NCI-H128 (cell line): ENCODE measurements at regions not wholly inside any gene's neighbourhood (a gene's known extent, or its start where the extent isn't known, plus 50 kb on each side); places are given as distances from the start of the nearest gene placed in this dataset.
"Not testable (repeated sequence)": the region's sequence is repeated elsewhere in the genome, so short reads cannot be mapped to it uniquely, and the experiment has no call there.

Source experiments
- DNase-seq: peaks from one replicate; lab custom pipeline; 2025; ENCODE audit not compliant: unreplicated experiment; lab: John Stamatoyannopoulos, UW

DNA sequence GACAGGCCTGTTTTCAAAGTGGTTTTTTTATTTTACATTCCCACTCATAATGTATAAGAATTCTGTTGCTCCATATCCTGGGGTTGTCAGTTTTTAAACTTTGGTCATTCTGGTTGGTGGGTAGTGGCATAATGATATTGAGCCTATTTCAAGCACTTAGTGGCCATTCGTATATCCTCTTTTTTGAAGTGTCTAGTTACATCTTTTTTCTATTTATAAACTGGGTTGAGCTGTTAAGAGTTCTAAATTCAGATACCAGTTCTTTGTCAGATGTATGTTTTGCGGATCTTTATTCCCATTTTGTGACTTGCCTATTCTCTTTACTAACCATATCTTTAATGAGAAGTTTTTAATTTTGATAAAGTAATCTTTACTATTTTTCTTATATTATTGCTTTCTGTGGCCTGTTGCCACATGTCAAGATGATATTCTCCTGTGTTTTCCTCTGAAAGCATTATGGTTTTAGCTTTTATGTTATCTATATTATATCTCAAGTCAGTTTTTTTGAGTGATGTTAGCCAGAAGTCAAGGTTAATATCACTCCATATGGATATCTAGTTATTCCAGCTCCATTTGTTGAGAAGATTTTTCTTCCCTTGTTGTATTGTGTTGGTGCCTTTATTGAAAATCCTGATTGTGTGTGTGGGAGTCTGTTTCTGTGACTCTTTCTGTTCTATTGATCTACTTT lies 110.9 kb downstream of the FHIP1A start:
- no peak for DNase-seq

DNA sequence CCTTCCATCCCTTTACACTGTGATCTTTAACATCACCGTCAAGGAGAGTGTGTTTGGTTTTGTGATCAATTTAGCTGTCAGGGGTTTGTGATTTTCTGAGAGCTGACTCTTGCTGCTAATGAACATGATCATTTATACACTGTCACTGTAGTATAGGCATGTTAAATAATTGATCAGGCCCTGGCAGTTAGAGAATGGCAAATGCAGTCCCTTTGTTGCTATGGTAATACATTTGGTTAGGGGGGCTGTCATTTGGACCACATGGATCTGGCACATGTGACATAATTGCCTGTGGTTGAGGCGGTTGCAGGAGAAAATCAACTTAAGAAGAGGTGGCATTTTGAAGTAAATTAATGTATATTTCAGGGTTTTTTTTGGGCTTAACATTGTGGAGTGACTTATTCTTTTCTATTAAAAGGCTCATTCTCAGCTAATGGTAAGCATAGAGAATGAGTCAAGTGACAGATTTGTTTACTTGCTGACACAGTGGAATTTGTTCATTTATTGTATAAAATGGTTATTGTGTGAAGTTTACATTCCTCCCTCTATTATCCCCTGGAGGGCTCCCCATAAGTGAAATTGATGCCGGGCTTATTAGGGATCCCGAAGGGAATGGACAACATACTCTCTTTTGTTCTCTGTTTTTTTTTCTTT lies 114.0 kb downstream of the FHIP1A start:
- DNase-seq, result no peak

DNA sequence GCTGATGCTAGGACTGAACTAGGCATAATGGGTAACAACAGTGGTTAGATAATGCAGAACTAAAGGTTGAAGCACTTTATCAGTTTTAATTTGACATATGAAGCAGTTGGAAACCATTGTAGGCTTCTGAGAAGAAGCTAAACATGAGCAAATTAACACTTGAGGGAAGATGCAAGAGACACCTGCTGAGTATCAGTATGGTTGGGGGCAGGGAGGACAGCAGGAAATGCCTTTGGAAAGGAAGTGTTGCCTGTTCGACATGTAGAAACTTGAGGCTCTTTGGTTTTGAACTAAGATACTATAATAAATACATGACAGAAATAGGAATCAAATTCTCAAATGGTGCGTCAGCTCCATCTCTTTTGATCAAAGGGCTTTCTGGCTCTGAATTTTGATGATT lies 115.6 kb downstream of the FHIP1A start:
- DNase-seq, result no peak

DNA sequence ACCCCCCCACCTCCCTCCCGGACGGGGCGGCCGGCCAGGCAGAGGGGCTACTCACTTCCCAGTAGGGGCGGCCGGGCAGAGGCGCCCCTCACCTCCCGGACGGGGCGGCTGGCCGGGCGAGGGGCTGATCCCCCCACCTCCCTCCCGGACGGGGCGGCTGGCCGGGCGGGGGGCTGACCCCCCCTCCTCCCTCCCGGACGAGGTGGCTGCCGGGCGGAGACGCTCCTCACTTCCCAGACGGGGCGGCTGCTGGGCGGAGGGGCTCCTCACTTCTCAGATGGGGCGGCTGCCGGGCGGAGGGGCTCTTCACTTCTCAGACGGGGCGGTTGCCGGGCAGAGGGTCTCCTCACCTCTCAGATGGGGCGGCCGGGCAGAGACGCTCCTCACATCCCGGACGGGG lies 117.5 kb downstream of the FHIP1A start:
- DNase-seq, result not testable (repeated sequence)

DNA sequence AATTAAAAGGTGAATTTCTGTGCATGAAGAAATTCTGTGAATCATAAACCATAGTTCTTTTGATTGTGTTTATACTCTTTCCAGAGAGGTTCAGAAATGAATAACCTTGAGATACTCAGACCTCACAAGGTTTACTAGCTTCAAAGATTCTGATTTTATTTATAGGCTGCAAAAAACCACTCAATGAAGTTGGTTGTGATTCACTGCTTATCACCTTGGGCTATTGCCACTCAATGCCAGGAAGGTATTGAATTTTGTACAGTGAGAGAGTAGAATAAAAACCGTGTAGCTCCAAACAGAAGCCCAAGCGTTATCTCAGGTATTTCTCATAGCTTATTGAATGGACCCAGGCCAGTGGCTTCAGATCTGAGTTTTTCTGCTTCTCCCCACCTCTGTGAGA lies 118.7 kb downstream of the FHIP1A start:
- DNase-seq, result no peak

DNA sequence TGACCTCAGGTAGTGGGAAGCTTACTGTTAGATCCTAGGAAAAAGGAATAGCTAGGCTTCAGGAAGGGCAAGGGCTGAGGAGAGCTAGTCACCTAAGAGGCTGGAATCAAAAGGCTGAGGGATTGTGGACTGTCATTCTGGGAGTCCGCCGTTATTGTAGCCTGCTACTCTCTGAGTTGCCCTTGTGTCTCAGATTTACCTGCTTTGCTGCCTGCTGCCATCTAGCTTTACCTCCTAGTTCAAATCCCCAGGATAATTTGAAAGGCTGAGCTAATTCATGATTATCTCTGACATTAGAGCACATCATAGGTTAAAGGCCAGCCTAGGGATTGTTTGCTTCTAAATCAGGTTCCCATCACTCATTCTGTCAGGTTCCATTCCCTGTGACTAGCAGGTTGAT lies 120.2 kb downstream of the FHIP1A start:
- no peak for DNase-seq

DNA sequence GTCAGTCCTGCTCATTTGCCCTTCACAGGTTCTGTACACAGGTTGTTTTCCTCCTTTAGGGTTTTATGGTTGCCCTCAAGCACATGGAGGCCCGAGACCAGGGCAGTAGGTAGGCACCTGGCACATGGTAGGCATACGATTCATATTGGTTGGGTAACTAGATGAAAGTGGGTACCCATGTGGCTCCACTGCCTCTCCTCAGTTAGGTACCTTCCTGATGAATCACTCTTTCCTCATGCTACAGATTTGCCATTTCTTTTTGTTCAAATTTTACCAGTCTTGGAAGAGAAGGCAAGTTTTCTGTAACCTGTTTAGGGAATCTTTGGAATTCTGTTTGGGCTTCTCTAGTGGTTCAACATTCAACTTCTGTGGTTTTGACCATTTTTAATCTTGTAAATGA lies 121.3 kb downstream of the FHIP1A start:
- no peak for DNase-seq

DNA sequence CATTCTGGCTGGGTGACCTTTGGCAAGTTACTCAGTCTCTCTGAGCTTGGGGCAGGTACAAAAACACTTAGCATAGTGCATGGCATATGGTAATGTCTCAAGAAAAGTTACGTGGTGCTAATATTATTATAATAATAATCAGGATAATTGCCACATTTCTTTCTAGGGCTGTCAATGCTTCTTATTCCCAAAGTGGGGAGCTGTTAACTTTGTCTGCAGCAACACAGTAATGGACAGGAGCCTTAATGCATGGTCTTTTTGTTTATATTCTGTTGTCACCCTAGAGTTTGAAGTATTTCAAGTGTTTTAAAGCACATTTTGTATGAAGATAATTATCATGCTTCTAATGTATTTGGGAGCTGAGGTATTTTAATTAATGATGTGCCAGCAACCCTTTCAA lies 121.8 kb downstream of the FHIP1A start:
- no peak for DNase-seq

DNA sequence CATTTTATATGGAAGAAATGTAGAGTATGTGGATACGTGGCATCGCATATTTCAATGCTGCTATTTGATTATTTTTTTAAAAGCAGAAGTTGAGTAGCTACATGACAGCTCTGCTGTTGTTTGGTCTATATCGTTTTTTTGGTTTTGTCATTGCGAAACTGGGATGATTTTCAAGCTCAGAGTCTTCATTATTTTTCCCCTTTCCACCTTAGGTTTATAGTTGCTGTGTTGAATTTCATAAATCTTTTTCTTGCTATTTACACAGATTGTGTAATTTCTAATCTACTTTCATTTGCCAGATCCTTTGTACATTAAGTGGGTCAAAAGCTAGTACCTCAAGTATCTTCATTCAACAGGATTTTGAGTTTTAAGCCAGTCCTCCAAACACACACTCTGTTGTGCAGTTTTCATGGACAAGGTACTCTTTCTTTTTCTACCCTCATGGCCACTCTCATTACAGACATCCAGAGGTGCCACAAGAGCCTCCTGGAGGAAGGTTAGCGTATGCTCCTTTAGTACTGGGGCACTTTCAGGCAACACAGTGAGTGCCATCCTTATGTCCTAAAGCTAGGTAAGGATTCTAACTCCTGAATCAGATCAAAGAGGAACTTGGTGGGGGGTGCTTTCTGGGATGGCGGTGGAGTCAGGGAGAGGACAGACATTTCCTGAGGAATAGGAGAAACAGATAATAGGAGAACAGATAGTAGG lies 123.2 kb downstream of the FHIP1A start:
- no peak for DNase-seq

DNA sequence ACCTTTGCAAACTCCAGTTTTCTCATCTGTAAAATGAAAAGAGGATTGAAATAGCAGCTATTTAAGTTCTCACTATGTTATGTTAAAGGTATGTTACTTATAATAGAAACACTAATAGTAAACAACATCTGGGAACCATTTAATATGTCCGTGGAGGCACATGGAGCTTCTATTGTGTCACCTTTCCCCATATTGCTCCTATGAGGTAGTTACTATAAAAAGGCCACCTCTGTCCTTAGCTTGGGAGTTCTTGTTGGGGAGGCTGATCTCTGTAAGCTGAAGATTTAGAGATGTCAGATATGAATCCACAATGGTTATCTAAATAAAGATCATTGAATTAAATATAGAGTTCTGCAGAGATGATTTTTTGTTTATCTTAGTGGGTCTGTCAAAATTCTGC lies 125.2 kb downstream of the FHIP1A start:
- DNase-seq, result no peak

DNA sequence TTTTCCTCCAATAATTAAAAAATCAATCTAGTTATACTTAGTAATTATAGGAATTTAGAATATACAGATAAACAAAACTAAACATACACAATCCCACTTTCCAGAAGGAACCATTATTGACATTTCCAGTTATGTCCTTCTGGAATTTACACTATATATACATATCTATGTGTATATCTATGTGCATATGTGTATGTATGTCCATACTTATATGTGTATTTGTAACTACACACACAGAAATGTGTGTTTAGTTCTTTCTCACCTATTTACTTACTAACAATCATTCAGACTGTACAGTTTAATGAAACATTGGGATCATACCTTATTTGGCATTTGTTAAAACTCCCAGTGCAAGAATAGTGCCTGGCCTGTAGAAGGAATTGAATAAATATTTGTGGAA lies 126.4 kb downstream of the FHIP1A start:
- DNase-seq, result no peak

DNA sequence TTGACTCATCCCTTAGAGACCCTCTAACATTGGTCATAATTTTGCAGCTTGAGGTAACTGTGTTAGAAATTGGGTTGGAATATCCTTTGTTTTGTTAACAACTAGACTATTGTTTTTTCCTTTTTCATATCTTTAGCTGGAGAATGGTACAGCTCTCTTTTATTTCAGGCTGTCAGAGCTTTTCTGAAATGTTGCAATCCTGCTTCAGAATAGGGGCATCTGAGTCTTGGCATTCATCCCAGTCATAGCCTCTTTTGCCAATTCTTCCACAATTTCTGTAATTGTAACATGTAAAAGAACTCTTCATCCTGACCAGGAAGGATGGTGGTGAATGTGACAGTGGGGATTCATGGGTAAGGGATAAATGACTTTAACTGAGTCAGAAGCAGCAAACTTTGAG lies 128.7 kb downstream of the FHIP1A start:
- DNase-seq, result no peak

DNA sequence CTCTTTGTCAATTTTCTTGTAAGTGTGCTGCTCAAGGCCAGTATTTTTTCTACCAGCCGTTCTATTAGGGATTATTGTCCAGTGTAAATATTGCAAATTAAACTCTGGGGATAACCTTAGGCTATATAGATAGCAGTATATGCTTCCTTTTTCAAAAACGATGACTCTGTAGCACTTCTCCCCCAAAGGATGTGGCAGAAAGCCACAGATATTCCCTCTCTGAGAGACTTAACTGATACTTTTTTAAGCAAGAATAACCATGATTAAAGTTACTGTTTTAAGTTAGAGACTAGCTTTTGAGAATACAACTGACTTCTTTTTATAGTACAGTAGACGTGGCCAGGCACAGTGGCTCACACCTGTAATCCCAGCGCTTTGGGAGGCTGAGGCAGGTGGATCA lies 130.0 kb downstream of the FHIP1A start:
- no peak for DNase-seq

DNA sequence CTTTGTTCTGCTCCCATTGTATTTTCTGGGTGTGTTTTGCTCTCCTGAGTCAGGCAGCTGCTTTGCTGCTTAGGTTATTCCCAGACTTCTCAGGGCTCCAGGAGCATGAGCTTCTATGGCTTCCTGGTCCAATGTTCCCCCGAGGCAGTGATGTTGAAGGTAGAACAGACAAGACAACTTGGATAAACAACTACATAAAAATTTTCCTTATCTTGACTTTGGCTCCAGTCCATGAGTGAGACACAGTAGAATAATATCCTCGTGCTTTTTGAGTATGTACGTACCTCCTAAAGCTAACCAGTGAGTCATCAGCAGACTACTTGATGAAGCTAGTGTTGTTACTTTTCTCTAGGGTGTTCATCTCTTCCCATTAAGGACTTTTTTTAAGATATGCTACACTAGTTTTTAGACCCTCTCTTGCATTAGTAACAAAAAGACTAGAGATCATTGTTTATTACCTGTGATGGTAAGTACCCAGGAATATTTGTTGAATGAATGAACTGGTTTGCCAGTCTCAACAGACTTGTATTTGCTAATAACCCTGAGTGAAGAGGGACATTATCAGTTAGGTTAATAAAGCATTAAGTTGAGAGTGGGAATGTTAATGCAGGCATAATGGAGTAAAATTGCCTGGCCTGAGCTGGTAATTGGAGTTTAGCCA lies 131.9 kb downstream of the FHIP1A start:
- peak; percentile 31 for DNase-seq

DNA sequence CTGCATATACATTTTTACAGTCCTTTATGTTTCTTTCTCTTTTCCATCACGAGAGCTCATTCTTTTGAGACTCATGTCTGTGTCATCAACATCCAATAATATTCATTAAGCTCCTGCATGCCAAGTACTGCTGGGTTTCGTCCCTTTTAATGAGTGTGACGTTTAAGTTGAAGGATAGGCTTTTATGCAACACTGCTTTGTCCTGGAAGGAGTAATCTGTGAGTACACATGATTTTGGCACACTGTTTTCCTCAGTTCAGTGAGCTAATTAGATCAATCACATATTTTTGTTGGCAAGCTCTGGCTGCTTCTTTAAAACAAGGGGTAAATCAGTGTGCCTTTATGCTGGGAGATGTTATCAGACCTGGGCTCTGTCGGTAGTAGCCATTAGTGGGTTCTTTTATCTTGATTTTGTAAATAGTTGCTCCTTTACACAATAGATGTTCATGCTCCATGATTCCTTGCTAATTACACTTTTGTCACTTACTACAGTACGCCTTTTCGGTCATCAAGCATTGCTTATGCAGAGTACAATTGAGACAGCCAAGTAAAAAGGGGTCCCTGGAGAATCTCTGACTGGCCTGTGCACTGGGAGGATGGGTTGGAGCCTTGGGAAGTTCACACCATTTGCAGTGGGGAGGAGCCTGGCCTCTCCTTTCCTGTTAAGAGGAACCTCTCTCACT lies 132.6 kb downstream of the FHIP1A start:
- DNase-seq, result no peak

DNA sequence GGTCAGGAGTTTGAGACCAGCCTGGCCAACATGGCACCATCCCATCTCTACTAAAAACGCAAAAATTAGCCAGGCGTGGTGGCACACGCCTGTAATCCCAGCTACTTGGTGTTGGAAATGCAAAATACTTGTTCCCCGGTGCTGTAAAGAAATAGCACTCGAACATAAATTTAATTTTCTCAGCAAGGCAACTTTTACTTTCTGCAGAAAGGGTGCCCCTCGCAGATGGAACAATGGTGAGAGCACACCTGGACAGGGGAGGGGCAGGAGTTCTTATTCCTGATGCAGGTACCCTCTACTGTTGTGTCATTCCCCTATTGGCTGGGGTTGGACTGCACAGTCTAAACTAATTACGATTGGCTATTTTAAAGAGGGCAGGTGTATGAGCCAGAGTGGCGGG lies 139.7 kb downstream of the FHIP1A start:
- no peak for DNase-seq

DNA sequence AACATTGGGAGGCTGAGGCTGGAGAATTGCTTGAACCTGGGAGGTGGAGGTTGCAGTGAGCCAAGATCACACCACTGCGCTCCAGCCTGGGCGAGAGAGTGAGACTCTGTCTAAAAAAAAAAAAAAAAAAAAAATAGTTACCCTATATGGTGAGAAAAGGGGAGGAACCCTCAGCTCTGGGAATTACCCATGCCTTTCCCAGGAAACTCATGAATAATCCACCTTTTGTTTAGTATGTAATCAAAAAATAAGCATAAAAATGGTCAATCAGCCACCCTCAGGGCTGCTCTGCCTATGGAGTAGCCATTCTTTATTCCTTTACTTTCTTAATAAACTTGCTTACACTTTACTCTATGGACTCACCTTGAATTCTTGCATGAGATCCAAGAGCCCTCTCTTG lies 140.4 kb downstream of the FHIP1A start:
- DNase-seq, result not testable (repeated sequence)

DNA sequence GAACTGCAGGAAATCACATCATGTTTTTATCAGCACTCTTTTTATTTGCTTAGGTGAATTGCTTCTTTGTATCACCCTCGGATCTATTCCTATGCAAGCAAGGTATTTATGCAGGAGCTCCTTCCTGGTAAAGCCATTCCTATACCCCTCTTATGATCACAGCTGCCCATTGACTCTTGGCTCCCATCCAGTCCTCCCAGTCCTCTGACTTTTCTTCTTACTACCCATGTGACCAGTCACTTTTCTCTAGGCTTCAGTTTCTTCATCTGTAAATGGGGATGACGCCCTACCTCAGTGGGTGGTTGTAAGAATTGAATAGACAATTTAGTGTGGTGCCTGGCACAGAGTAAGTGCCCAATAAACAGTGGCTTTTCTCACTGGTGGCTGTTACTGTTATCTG lies 144.9 kb downstream of the FHIP1A start:
- DNase-seq, result no peak

DNA sequence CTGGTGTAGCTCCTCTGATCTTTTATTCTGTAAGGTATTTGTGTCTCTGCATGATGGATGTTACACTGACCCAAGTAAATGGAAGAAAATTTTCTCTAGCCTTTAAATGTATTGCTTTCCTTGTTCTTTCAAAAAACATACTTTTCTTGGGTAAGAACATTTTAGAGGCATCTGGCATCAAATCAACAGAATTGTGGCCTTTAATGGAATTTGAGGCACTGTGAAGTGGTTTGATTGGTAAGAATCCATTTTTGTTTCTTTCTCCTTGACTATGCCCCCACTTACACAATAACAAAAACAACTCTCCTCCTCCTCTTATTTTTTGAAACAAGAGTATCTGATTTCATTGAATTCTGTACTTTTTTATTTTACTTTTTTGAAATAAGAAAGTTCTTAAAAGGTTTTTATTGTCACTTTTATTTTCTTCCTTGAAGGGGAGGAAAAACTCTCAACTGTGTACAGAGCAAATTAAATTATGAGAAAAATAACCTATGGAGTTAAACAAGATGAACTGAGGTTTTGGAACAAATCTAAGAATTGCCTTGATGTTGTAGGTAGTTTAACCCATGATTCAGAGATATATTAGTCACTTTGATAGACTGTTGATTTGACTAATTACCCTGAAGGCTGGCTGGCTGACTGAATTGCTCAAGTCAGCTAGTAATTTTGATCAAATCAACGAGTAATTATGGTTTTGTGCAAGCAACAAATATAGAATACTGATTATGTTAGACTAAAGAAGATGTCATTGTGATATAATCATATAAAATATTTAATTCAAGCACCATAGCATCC lies 146.4 kb downstream of the FHIP1A start:
- no peak for DNase-seq

DNA sequence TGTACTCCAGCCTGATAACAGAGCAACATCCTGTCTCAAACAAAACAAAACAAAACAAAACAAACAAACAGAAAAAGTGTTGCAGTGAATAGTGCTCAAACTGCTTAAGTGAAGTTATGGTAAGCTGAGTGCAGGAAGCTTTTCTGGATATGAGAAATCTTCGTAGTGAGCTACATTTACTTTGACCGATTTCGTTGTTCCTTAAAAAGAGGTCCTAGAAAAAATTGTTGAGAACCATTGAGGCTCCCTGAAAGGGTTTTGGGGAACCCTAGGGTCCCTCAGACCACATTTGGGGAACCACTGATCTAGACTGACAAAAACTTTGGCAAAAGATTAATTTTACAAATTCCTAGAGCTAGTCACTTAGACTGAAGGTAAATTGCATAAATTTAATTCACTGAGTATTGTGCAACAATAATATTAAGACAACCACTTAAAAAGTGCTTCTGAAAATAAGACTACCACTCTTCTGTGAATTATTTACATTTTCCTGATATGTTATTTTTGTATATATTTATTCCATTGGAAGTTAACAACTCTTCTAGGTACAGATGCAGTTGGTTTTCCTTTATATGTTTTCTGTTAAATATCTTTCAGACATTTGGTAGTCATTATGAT lies 149.6 kb downstream of the FHIP1A start:
- DNase-seq, result no peak
